A549 (cell line): ENCODE measurements at regions not wholly inside any gene's neighbourhood (a gene's known extent, or its start where the extent isn't known, plus 50 kb on each side); places are given as distances from the start of the nearest gene placed in this dataset.

ENCODE experiments used
- ATAC-seq, 2 experiments: fragments of 200-7000 bp in 1 of 2; fragments of >200 bp in 1 of 2; cut with Nextera tagmentation in 1 of 2; cut with Tn5 transposase in 1 of 2; 3 replicates each; pipeline versions ENCODE4 v1.8.0 to v1.9.1; 2018 to 2020; ENCODE audit warnings: mild to moderate bottlenecking in 1 of 2, moderate library complexity in 1 of 2
- CTCF ChIA-PET: fragments of 300-600 bp; sonication (Branson Sonifier 250); formaldehyde crosslinking; extraction: SDS; loops from one replicate; lab custom pipeline; 2021; ENCODE audit warnings: antibody characterized with exemption, inconsistent platforms; lab: Yijun Ruan, JAX
- POLR2A ChIA-PET: fragments of 350-600 bp; formaldehyde crosslinking; extraction: SDS; loops from one replicate; lab custom pipeline; 2021; ENCODE audit warnings: antibody characterized with exemption, inconsistent platforms; lab: Yijun Ruan, JAX
- DNase-seq, 2 experiments: peaks; one replicate each; pipeline versions ENCODE4 v3.0.0 to v3.0.0-alpha.2; 2011 to 2016; ENCODE audit warnings: low read depth in 1 of 2, low spot score in 1 of 2
- FAIRE-seq: peaks from 2 replicates; lab custom pipeline; 2011; peaks lifted over from hg19 to GRCh38; lab: Jason Lieb, UNC
- H3K27ac ChIP-seq, 2 experiments: fragments of >200 bp; sonication (Bioruptor Twin); formaldehyde crosslinking; 3 replicates each; pipeline ENCODE4 v1.5.1; 2016 to 2017
- H3K4me1 ChIP-seq: fragments of >200 bp; sonication (Bioruptor Twin); formaldehyde crosslinking; 3 replicates; pipeline ENCODE4 v1.6.1; 2016
- H3K4me2 ChIP-seq: fragments of >200 bp; sonication (Bioruptor Twin); formaldehyde crosslinking; 3 replicates; pipeline ENCODE4 v1.6.1; 2016
- H3K4me3 ChIP-seq: fragments of >200 bp; sonication (Bioruptor Twin); formaldehyde crosslinking; 3 replicates; pipeline ENCODE4 v1.5.1; 2016
- H3K9me3 ChIP-seq: fragments of >200 bp; sonication (Bioruptor Twin); formaldehyde crosslinking; 3 replicates; pipeline ENCODE4 v1.6.1; 2016
- CBX8 ChIP-seq: fragments of 200-600 bp; sonication (generic); IDR thresholded peaks from 2 replicates; pipeline ENCODE4 v1.6.1; 2016
- CTCF ChIP-seq: fragments of >200 bp; sonication (Bioruptor Twin); formaldehyde crosslinking; IDR thresholded peaks from 3 replicates; pipeline ENCODE4 v1.5.1; 2016
- EHF ChIP-seq: fragments of 250-450 bp; sonication (Bioruptor Pico); IDR thresholded peaks from 2 replicates; pipeline ENCODE4 v1.5.0; 2020; ENCODE audit warnings: mild to moderate bottlenecking
- EHMT2 ChIP-seq: fragments of 200-600 bp; sonication (generic); IDR thresholded peaks from 2 replicates; pipeline ENCODE4 v1.6.1; 2016; ENCODE audit warnings: antibody characterized with exemption, low read depth, mild to moderate bottlenecking, moderate library complexity
- HDAC2 ChIP-seq: fragments of 200-600 bp; sonication (generic); IDR thresholded peaks from 2 replicates; pipeline ENCODE4 v1.6.1; 2016
- HES2 ChIP-seq: fragments of >200 bp; sonication (Bioruptor Twin); formaldehyde crosslinking; IDR thresholded peaks from 2 replicates; pipeline ENCODE4 v1.6.1; 2016
- HOXB13 ChIP-seq: fragments of 250-450 bp; sonication (Bioruptor Pico); IDR thresholded peaks from 2 replicates; pipeline ENCODE4 v1.5.0; 2020; ENCODE audit warnings: low read depth, mild to moderate bottlenecking, moderate library complexity
- JUNB ChIP-seq: fragments of >200 bp; sonication (Bioruptor Twin); formaldehyde crosslinking; IDR thresholded peaks from 2 replicates; pipeline ENCODE4 v1.6.1; 2016
- KDM1A ChIP-seq: fragments of 200-600 bp; sonication (generic); IDR thresholded peaks from 2 replicates; pipeline ENCODE4 v1.6.1; 2016; ENCODE audit warnings: low read depth, mild to moderate bottlenecking
- MAFK ChIP-seq: fragments of 450-650 bp; IDR thresholded peaks from 2 replicates; pipeline ENCODE4 v1.6.1; 2014; ENCODE audit not compliant: partially characterized antibody
- MYC ChIP-seq: IDR thresholded peaks from 2 replicates; pipeline ENCODE4 v1.6.1; 2012; ENCODE audit warnings: mild to moderate bottlenecking, inconsistent platforms, low read length, improper control_type of control experiment, borderline replicate concordance
- NPAS2 ChIP-seq: fragments of 250-450 bp; sonication (Bioruptor Pico); IDR thresholded peaks from 2 replicates; pipeline ENCODE4 v1.8.0; 2022; ENCODE audit warnings: mild to moderate bottlenecking, moderate library complexity, borderline replicate concordance
- REST ChIP-seq: fragments of 200-600 bp; sonication (generic); IDR thresholded peaks from 2 replicates; pipeline ENCODE4 v1.6.1; 2016; ENCODE audit warnings: antibody characterized with exemption, mild to moderate bottlenecking, moderate library complexity
- RFX5 ChIP-seq: fragments of 450-650 bp; IDR thresholded peaks from 2 replicates; pipeline ENCODE4 v1.7.1; 2014; ENCODE audit warnings: antibody characterized with exemption, mild to moderate bottlenecking, moderate library complexity
- SMC3 ChIP-seq: fragments of >200 bp; sonication (Bioruptor Twin); formaldehyde crosslinking; IDR thresholded peaks from 3 replicates; pipeline ENCODE4 v1.6.1; 2018; ENCODE audit warnings: inconsistent platforms
- SREBF2 ChIP-seq: fragments of 450-650 bp; IDR thresholded peaks from 2 replicates; pipeline ENCODE4 v1.6.1; 2014; ENCODE audit warnings: mild to moderate bottlenecking, moderate library complexity
- USF2 ChIP-seq: fragments of 450-650 bp; IDR thresholded peaks from 2 replicates; pipeline ENCODE4 v1.6.1; 2014; ENCODE audit warnings: antibody characterized with exemption
- WGBS: methylation state at CpG from one replicate; pipeline ENCODE4 v1.1.6; 2017; ENCODE audit errors: missing lambda C conversion rate; 5-methylcytosine and 5-hydroxymethylcytosine counted together
- TF ChIP-seq, protein P1 (sequence below): fragments of 250-450 bp; sonication (Bioruptor Pico); IDR thresholded peaks from 2 replicates; pipeline ENCODE4 v1.5.0; 2021; ENCODE audit warnings: mild to moderate bottlenecking, moderate library complexity, borderline replicate concordance
- TF ChIP-seq, protein P2 (sequence below): fragments of 250-450 bp; sonication (Bioruptor Pico); IDR thresholded peaks from 2 replicates; pipeline ENCODE4 v1.5.0; 2020; ENCODE audit warnings: low read depth, mild to moderate bottlenecking, moderate library complexity

- Histone ChIP-seq H3K4me2 (no peak overlapping the region), H3K9me3 (no peaks in the 10 kb centered on the region), H3K27ac (no peak overlapping the region), H3K4me3 (no peak overlapping the region), H3K4me1 (no peaks in the 10 kb centered on the region)
- 41% methylated on average over 5 of the region's 5 CpGs for WGBS
- CTCF ChIA-PET: no interaction called here
- DNase-seq (no peak), ATAC-seq (no peak), FAIRE-seq (no peak)
- TF ChIP-seq, protein P1, sequence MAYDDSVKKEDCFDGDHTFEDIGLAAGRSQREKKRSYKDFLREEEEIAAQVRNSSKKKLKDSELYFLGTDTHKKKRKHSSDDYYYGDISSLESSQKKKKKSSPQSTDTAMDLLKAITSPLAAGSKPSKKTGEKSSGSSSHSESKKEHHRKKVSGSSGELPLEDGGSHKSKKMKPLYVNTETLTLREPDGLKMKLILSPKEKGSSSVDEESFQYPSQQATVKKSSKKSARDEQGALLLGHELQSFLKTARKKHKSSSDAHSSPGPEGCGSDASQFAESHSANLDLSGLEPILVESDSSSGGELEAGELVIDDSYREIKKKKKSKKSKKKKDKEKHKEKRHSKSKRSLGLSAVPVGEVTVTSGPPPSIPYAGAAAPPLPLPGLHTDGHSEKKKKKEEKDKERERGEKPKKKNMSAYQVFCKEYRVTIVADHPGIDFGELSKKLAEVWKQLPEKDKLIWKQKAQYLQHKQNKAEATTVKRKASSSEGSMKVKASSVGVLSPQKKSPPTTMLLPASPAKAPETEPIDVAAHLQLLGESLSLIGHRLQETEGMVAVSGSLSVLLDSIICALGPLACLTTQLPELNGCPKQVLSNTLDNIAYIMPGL (CRISPR knock-in tag): no peak
- no peak for TF ChIP-seq SMC3
- TF ChIP-seq CBX8: no peak
- TF ChIP-seq NPAS2: no peak
- no peak for TF ChIP-seq JUNB
- no peak for TF ChIP-seq RFX5
- no peak for TF ChIP-seq KDM1A
- POLR2A ChIA-PET: no interaction called here
Measured at GRCh38 chr6:87971605-87972262, 75.9 kb upstream of the SPACA1 start.

- Histone ChIP-seq H3K4me2 (peak overlapping the region; percentile 61), H3K27ac (no peak overlapping the region), H3K9me3 (no peaks in the 10 kb centered on the region), H3K4me3 (peak overlapping the region; percentile 38), H3K4me1 (no peaks in the 10 kb centered on the region)
- CTCF ChIA-PET: no interaction called here
- ATAC-seq: peak; percentile 70 to 82
- DNase-seq: peak in 1 of 2 experiments; percentile 1
- 8% methylated on average over 26 of the region's 26 CpGs for WGBS
- 0 out of 3 replicates have a peak, but pooled peaks have one; percentile 13 for TF ChIP-seq CTCF
- TF ChIP-seq, protein P2, sequence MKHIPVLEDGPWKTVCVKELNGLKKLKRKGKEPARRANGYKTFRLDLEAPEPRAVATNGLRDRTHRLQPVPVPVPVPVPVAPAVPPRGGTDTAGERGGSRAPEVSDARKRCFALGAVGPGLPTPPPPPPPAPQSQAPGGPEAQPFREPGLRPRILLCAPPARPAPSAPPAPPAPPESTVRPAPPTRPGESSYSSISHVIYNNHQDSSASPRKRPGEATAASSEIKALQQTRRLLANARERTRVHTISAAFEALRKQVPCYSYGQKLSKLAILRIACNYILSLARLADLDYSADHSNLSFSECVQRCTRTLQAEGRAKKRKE (CRISPR knock-in tag): no peak
- no peak for TF ChIP-seq SREBF2
- no peak for TF ChIP-seq HDAC2
- no peak for TF ChIP-seq MYC
- no peak for TF ChIP-seq EHF
- no peak for TF ChIP-seq EHMT2
- FAIRE-seq: no peak
- POLR2A ChIA-PET: no interaction called here
Measured at GRCh38 chr6:87968435-87969278, 79.0 kb upstream of the SPACA1 start.

GRCh38 chr6:87965806-87966205, 81.8 kb upstream of the SPACA1 start:
- no peaks in the 10 kb centered on the region for H3K4me1 ChIP-seq
- CTCF ChIA-PET: no interaction called here
- 10% methylated on average over 2 of the region's 2 CpGs for whole genome bisulfite sequencing
- DNase-seq (no peak), FAIRE-seq (no peak), ATAC-seq (no peak)
- H3K4me2 ChIP-seq: no peak overlapping the region
- POLR2A ChIA-PET: no interaction called here
- no peak overlapping the region for H3K27ac ChIP-seq
- H3K4me3 ChIP-seq: no peak overlapping the region
- no peaks in the 10 kb centered on the region for H3K9me3 ChIP-seq
- TF ChIP-seq HOXB13 (CRISPR knock-in tag) (no peak), REST (no peak), MAFK (no peak), HES2 (no peak), CTCF (no peak), USF2 (no peak)
- TF ChIP-seq, protein P2 (CRISPR knock-in tag): no peak
